HG03060 (cell line): ENCODE measurements at regions not wholly inside any gene's neighbourhood (a gene's known extent, or its start where the extent isn't known, plus 50 kb on each side); places are given as distances from the start of the nearest gene placed in this dataset.

Experiments used
- ATAC-seq: cut with Tn5 transposase; IDR thresholded peaks from one replicate; pipeline ENCODE4 v1.9.1; 2021; ENCODE audit warnings: low read depth, moderate number of reproducible peaks; ENCODE audit not compliant: unreplicated experiment

GRCh38 chr6:40274058-40274457 lies 313.1 kb downstream of the LRFN2 start:
- no peak for ATAC-seq

- ATAC-seq: no peak
These were observed 318.6 kb downstream of the LRFN2 start for GRCh38 chr6:40268614-40269013.

GRCh38 chr6:40268166-40268565 lies 319.0 kb downstream of the LRFN2 start:
- no peak for ATAC-seq

- ATAC-seq: no peak
These were observed 321.5 kb downstream of the LRFN2 start for GRCh38 chr6:40265615-40266014.

- ATAC-seq: no peak
These were observed 323.2 kb downstream of the LRFN2 start for GRCh38 chr6:40263970-40264369.

GRCh38 chr6:40262363-40262762 lies 324.8 kb downstream of the LRFN2 start:
- no peak for ATAC-seq

GRCh38 chr6:40258531-40258930 lies 324.3 kb upstream of the MOCS1 start:
- no peak for ATAC-seq

GRCh38 chr6:40256831-40257230 lies 322.6 kb upstream of the MOCS1 start:
- ATAC-seq: no peak

GRCh38 chr6:40256224-40256623 lies 322.0 kb upstream of the MOCS1 start:
- no peak for ATAC-seq

- no peak for ATAC-seq
These were observed 319.2 kb upstream of the MOCS1 start for GRCh38 chr6:40253420-40253819.

- no peak for ATAC-seq
These were observed 318.4 kb upstream of the MOCS1 start for GRCh38 chr6:40252531-40253258.

- ATAC-seq: no peak
These were observed 317.5 kb upstream of the MOCS1 start for GRCh38 chr6:40251637-40252300.

- ATAC-seq: no peak
These were observed 315.7 kb upstream of the MOCS1 start for GRCh38 chr6:40249935-40250334.

- ATAC-seq: no peak
These were observed 313.4 kb upstream of the MOCS1 start for GRCh38 chr6:40247516-40248115.

GRCh38 chr6:40244699-40245098 lies 310.4 kb upstream of the MOCS1 start:
- ATAC-seq: no peak

- ATAC-seq: no peak
These were observed 298.4 kb upstream of the MOCS1 start for GRCh38 chr6:40232698-40233097.

- no peak for ATAC-seq
These were observed 293.5 kb upstream of the MOCS1 start for GRCh38 chr6:40227735-40228134.

GRCh38 chr6:40222354-40222753 lies 288.1 kb upstream of the MOCS1 start:
- ATAC-seq: no peak

GRCh38 chr6:40219799-40220198 lies 285.5 kb upstream of the MOCS1 start:
- no peak for ATAC-seq

GRCh38 chr6:40210628-40211056 lies 276.4 kb upstream of the MOCS1 start:
- ATAC-seq: no peak

GRCh38 chr6:40205801-40206200 lies 271.5 kb upstream of the MOCS1 start:
- ATAC-seq: no peak

GRCh38 chr6:40205004-40205403 lies 270.7 kb upstream of the MOCS1 start:
- ATAC-seq: no peak
